Activated CD8-positive, alpha-beta T cell treated with anti-CD3 and anti-CD28 coated beads for 36 hours (primary cell): ENCODE measurements at regions not wholly inside any gene's neighbourhood (a gene's known extent, or its start where the extent isn't known, plus 50 kb on each side); places are given as distances from the start of the nearest gene placed in this dataset.

Experiments used
- ATAC-seq: fragments of 200-7000 bp; cut with Tn5 transposase; one replicate; pipeline ENCODE4 v1.10.0; 2021; ENCODE audit warnings: mild to moderate bottlenecking, moderate library complexity
- CTCF ChIA-PET: fragments of 350-600 bp; sonication (Branson Sonifier 250); formaldehyde crosslinking; loops from one replicate; lab custom pipeline; 2021; ENCODE audit warnings: antibody characterized with exemption; lab: Charles Lee
- POLR2A ChIA-PET: fragments of 350-600 bp; sonication (Branson Sonifier 250); formaldehyde crosslinking; loops from one replicate; lab custom pipeline; 2021; ENCODE audit warnings: antibody characterized with exemption; lab: Charles Lee
- DNase-seq: peaks from one replicate; pipeline ENCODE4 v3.0.0-alpha.2; 2020
- H3K27ac Mint-ChIP-seq: one replicate; pipeline ENCODE4 v1.8.0; 2021; ENCODE audit warnings: mild to moderate bottlenecking, mixed read lengths
- H3K27me3 Mint-ChIP-seq: one replicate; pipeline ENCODE4 v1.8.0; 2021; ENCODE audit warnings: mixed read lengths
- H3K36me3 Mint-ChIP-seq: one replicate; pipeline ENCODE4 v1.8.0; 2021; ENCODE audit warnings: low read depth, mixed read lengths
- H3K4me1 Mint-ChIP-seq: one replicate; pipeline ENCODE4 v1.8.0; 2021; ENCODE audit warnings: low read depth, mixed read lengths
- H3K4me3 Mint-ChIP-seq: one replicate; pipeline ENCODE4 v1.8.0; 2021; ENCODE audit warnings: mild to moderate bottlenecking, moderate library complexity, mixed read lengths
- H3K9me3 Mint-ChIP-seq: one replicate; pipeline ENCODE4 v1.8.0; 2021; ENCODE audit warnings: mixed read lengths
- CTCF ChIP-seq: fragments of 200-600 bp; IDR thresholded peaks from one replicate; pipeline ENCODE4 v1.8.0; 2022; ENCODE audit warnings: antibody characterized with exemption, mild to moderate bottlenecking
- intact Hi-C: fragments of 100-400 bp; cut with micrococcal nuclease; formaldehyde crosslinking; loops from one replicate; pipeline ENCODE4 v1.10.0; 2022

GRCh38 chr3:164478323-164478722, 600.0 kb downstream of the SI start:
- ChIA-PET POLR2A (no interaction called here), CTCF (no interaction called here)
- no peaks in the 10 kb centered on the region for H3K4me1 Mint-ChIP-seq
- H3K27me3 Mint-ChIP-seq, result no peaks in the 10 kb centered on the region
- no peak overlapping the region for H3K27ac Mint-ChIP-seq
- peaks cover 3% of the 10 kb centered on the region for H3K9me3 Mint-ChIP-seq
- no peak overlapping the region for H3K4me3 Mint-ChIP-seq
- ATAC-seq (no peak), DNase-seq (no peak)
- TF ChIP-seq CTCF, result no peak
- H3K36me3 Mint-ChIP-seq, result no peaks in the 10 kb centered on the region
- intact Hi-C loops, result no loop called here

GRCh38 chr3:164477403-164477802, 600.9 kb downstream of the SI start:
- CTCF ChIA-PET, result no interaction called here
- H3K4me1 Mint-ChIP-seq, result no peaks in the 10 kb centered on the region

GRCh38 chr3:164476631-164477030, 601.7 kb downstream of the SI start:
- H3K27me3 Mint-ChIP-seq, result no peaks in the 10 kb centered on the region
- H3K9me3 Mint-ChIP-seq, result peaks cover 2% of the 10 kb centered on the region
- intact Hi-C loops, result no loop called here
- no peaks in the 10 kb centered on the region for H3K36me3 Mint-ChIP-seq
- ATAC-seq (no peak), DNase-seq (no peak)
- POLR2A ChIA-PET, result no interaction called here
- no peak for TF ChIP-seq CTCF
- no peak overlapping the region for H3K4me3 Mint-ChIP-seq
- no peaks in the 10 kb centered on the region for H3K4me1 Mint-ChIP-seq
- CTCF ChIA-PET, result no interaction called here
- no peak overlapping the region for H3K27ac Mint-ChIP-seq

More at GRCh38 chr3:164477403-164477802, 600.9 kb downstream of the SI start:
- H3K27me3 Mint-ChIP-seq, result no peaks in the 10 kb centered on the region
- H3K27ac Mint-ChIP-seq, result no peak overlapping the region
- no peaks in the 10 kb centered on the region for H3K36me3 Mint-ChIP-seq
- no peak for ATAC-seq
- H3K4me3 Mint-ChIP-seq, result no peak overlapping the region
- DNase-seq, result no peak
- intact Hi-C loops, result no loop called here
- POLR2A ChIA-PET, result no interaction called here
- H3K9me3 Mint-ChIP-seq, result peaks cover 3% of the 10 kb centered on the region
- no peak for TF ChIP-seq CTCF

- Mint-ChIP-seq H3K4me1 (no peaks in the 10 kb centered on the region), H3K27me3 (no peaks in the 10 kb centered on the region), H3K36me3 (no peaks in the 10 kb centered on the region), H3K9me3 (peaks cover 13% of the 10 kb centered on the region), H3K27ac (no peak overlapping the region), H3K4me3 (no peak overlapping the region)
- TF ChIP-seq CTCF, result no peak
- ATAC-seq (no peak), DNase-seq (no peak)
- CTCF ChIA-PET, result no interaction called here
- POLR2A ChIA-PET, result no interaction called here
- intact Hi-C loops, result no loop called here
Measured at GRCh38 chr3:164470471-164470870, 607.8 kb downstream of the SI start.

GRCh38 chr3:164468055-164468454, 610.2 kb downstream of the SI start:
- ChIA-PET POLR2A (no interaction called here), CTCF (no interaction called here)
- H3K4me1 Mint-ChIP-seq, result no peaks in the 10 kb centered on the region
- peaks cover 18% of the 10 kb centered on the region for H3K9me3 Mint-ChIP-seq
- DNase-seq, result no peak
- no peak overlapping the region for H3K4me3 Mint-ChIP-seq
- ATAC-seq, result no peak
- TF ChIP-seq CTCF, result no peak
- H3K36me3 Mint-ChIP-seq, result no peaks in the 10 kb centered on the region
- intact Hi-C loops, result no loop called here
- H3K27me3 Mint-ChIP-seq, result no peaks in the 10 kb centered on the region
- H3K27ac Mint-ChIP-seq, result no peak overlapping the region
